Smooth muscle cell (in vitro differentiated cells): ENCODE measurements at regions not wholly inside any gene's neighbourhood (a gene's known extent, or its start where the extent isn't known, plus 50 kb on each side); places are given as distances from the start of the nearest gene placed in this dataset.

ENCODE experiments used
- DNase-seq: peaks from one replicate; lab custom pipeline; 2025; ENCODE audit not compliant: unreplicated experiment; lab: John Stamatoyannopoulos, UW
- H2AFZ ChIP-seq: fragments of 200-600 bp; sonication (generic); 2 replicates; pipeline ENCODE4 v1.6.0; 2016; ENCODE audit warnings: antibody characterized with exemption, low read depth, mild to moderate bottlenecking
- H3F3A ChIP-seq: fragments of 200-600 bp; sonication (generic); 2 replicates; pipeline ENCODE4 v1.6.0; 2017; ENCODE audit warnings: antibody characterized with exemption, low read depth
- H3K27ac ChIP-seq: fragments of 200-600 bp; sonication (generic); 2 replicates; pipeline ENCODE4 v1.5.1; 2016; ENCODE audit warnings: low read depth, mild to moderate bottlenecking
- H3K27me3 ChIP-seq: fragments of 200-600 bp; sonication (generic); 2 replicates; pipeline ENCODE4 v1.6.1; 2016; ENCODE audit warnings: low read depth, mild to moderate bottlenecking
- H3K36me3 ChIP-seq: fragments of 200-600 bp; sonication (generic); 2 replicates; pipeline ENCODE4 v1.5.1; 2016; ENCODE audit warnings: low read depth
- H3K4me1 ChIP-seq: fragments of 200-600 bp; sonication (generic); 2 replicates; pipeline ENCODE4 v1.5.1; 2016; ENCODE audit warnings: low read depth
- H3K4me2 ChIP-seq: fragments of 200-600 bp; sonication (generic); 2 replicates; pipeline ENCODE4 v1.6.0; 2016; ENCODE audit warnings: mild to moderate bottlenecking
- H3K4me3 ChIP-seq: fragments of 200-600 bp; sonication (generic); 2 replicates; pipeline ENCODE4 v1.5.1; 2016; ENCODE audit warnings: mild to moderate bottlenecking
- H3K79me2 ChIP-seq: fragments of 200-600 bp; sonication (generic); 2 replicates; pipeline ENCODE4 v1.6.0; 2016; ENCODE audit warnings: low read depth, mild to moderate bottlenecking
- H3K9ac ChIP-seq: fragments of 200-600 bp; sonication (generic); 2 replicates; pipeline ENCODE4 v1.6.0; 2016; ENCODE audit warnings: low read depth
- H3K9me3 ChIP-seq: fragments of 200-600 bp; sonication (generic); replicated peaks from 2 replicates; pipeline ENCODE4 v1.5.1; 2016; ENCODE audit warnings: low read depth
- H4K20me1 ChIP-seq: fragments of 200-600 bp; sonication (generic); 2 replicates; pipeline ENCODE4 v1.6.0; 2016; ENCODE audit warnings: low read depth
- CTCF ChIP-seq: fragments of 200-600 bp; sonication (generic); IDR thresholded peaks from 2 replicates; pipeline ENCODE4 v1.5.1; 2017; ENCODE audit warnings: borderline replicate concordance, mild to moderate bottlenecking, antibody characterized with exemption; ENCODE audit not compliant: insufficient read depth, poor library complexity, severe bottlenecking
- WGBS: methylation state at CpG from one replicate; pipeline ENCODE4 v1.1.7; 2016; ENCODE audit warnings: low lambda C conversion rate; 5-methylcytosine and 5-hydroxymethylcytosine counted together

- Histone ChIP-seq H2AFZ (peak overlapping the region; percentile 52), H3K9ac (no peak overlapping the region), H3K4me1 (no peaks in the 10 kb centered on the region), H4K20me1 (no peaks in the 10 kb centered on the region), H3K36me3 (no peaks in the 10 kb centered on the region), H3F3A (no peaks in the 10 kb centered on the region), H3K27me3 (no peaks in the 10 kb centered on the region), H3K79me2 (no peaks in the 10 kb centered on the region), H3K27ac (no peak overlapping the region), H3K4me3 (no peak overlapping the region), H3K9me3 (no peaks in the 10 kb centered on the region), H3K4me2 (no peak overlapping the region)
- no peak for DNase-seq
- 78% methylated on average over 2 of the region's 2 CpGs for WGBS
- TF ChIP-seq CTCF = no peak
These were observed 464.7 kb upstream of the TRAM1L1 start for GRCh38 chr4:117550085-117550484.

- H3K36me3 ChIP-seq = no peaks in the 10 kb centered on the region
- H3K4me3 ChIP-seq = no peak overlapping the region
- no peaks in the 10 kb centered on the region for H3F3A ChIP-seq
- WGBS = 85% methylated on average over 1 of the region's 1 CpG
- H3K4me2 ChIP-seq = no peak overlapping the region
- no peaks in the 10 kb centered on the region for H3K79me2 ChIP-seq
- DNase-seq = no peak
- no peaks in the 10 kb centered on the region for H3K4me1 ChIP-seq
- H2AFZ ChIP-seq = no peak overlapping the region
- H3K27ac ChIP-seq = no peak overlapping the region
- H3K27me3 ChIP-seq = no peaks in the 10 kb centered on the region
- no peak overlapping the region for H3K9ac ChIP-seq
- no peaks in the 10 kb centered on the region for H3K9me3 ChIP-seq
- peak; percentile 18 for TF ChIP-seq CTCF
- no peaks in the 10 kb centered on the region for H4K20me1 ChIP-seq
These were observed 474.0 kb upstream of the NDST3 start for GRCh38 chr4:117560329-117560728.

- WGBS = 88% methylated on average over 2 of the region's 2 CpGs
- Histone ChIP-seq H3F3A (no peaks in the 10 kb centered on the region), H3K79me2 (no peaks in the 10 kb centered on the region), H4K20me1 (no peaks in the 10 kb centered on the region), H3K27ac (no peak overlapping the region), H3K4me1 (no peaks in the 10 kb centered on the region), H3K36me3 (no peaks in the 10 kb centered on the region), H2AFZ (no peak overlapping the region), H3K4me3 (no peak overlapping the region), H3K4me2 (no peak overlapping the region), H3K27me3 (no peaks in the 10 kb centered on the region), H3K9ac (no peak overlapping the region), H3K9me3 (no peaks in the 10 kb centered on the region)
- TF ChIP-seq CTCF = no peak
- no peak for DNase-seq
These were observed 460.2 kb upstream of the NDST3 start for GRCh38 chr4:117574085-117574484.

- WGBS = 91% methylated on average over 24 of the region's 24 CpGs
- no peak for TF ChIP-seq CTCF
These were observed 458.4 kb upstream of the NDST3 start for GRCh38 chr4:117575850-117576249.

More at GRCh38 chr4:117575850-117576249, 458.4 kb upstream of the NDST3 start:
- Histone ChIP-seq H3F3A (no peaks in the 10 kb centered on the region), H3K4me1 (no peaks in the 10 kb centered on the region), H3K9ac (no peak overlapping the region), H3K4me2 (no peak overlapping the region), H3K9me3 (no peaks in the 10 kb centered on the region), H3K4me3 (no peak overlapping the region), H4K20me1 (no peaks in the 10 kb centered on the region), H3K79me2 (no peaks in the 10 kb centered on the region), H2AFZ (no peak overlapping the region), H3K27ac (no peak overlapping the region), H3K36me3 (no peaks in the 10 kb centered on the region), H3K27me3 (no peaks in the 10 kb centered on the region)
- no peak for DNase-seq
